Cardiac septum (tissue), 1 donor: ENCODE measurements at regions not wholly inside any gene's neighbourhood (a gene's known extent, or its start where the extent isn't known, plus 50 kb on each side); places are given as distances from the start of the nearest gene placed in this dataset.
"Not testable (repeated sequence)": the region's sequence is repeated elsewhere in the genome, so short reads cannot be mapped to it uniquely, and the experiment has no call there.

Experiments
- DNase-seq: peaks from one replicate; pipeline ENCODE4 v3.0.0-alpha.2; 2020; ENCODE audit warnings: low spot score
- intact Hi-C: fragments of 100-400 bp; cut with DNase I; formaldehyde crosslinking; loops from one replicate; pipeline ENCODE4 v1.14.0; 2022
- donor health status: DM: no; HTN: no; CAD: no.

DNA sequence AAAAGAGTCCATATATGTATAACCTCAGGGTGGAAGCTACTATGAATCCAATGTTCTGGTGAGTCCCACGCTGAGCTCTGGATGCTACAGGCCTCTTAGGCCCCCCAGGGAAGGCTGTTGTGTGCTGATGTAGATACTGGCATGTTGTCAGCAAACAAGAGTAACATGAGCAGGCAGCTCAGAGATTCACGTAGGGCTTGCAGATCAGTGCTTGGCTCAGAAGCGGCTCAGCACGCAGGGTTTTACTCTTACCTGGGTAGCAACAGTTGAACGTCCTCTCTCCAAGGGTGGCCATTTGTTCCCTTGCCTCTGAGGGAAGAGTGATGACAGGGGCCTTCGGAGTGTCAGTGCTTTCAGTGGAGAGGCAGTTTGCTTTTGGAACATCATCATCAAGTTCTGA is 93.4 kb downstream of the ZFP64 start:
- DNase-seq: no peak
- intact Hi-C loops: no loop called here

DNA sequence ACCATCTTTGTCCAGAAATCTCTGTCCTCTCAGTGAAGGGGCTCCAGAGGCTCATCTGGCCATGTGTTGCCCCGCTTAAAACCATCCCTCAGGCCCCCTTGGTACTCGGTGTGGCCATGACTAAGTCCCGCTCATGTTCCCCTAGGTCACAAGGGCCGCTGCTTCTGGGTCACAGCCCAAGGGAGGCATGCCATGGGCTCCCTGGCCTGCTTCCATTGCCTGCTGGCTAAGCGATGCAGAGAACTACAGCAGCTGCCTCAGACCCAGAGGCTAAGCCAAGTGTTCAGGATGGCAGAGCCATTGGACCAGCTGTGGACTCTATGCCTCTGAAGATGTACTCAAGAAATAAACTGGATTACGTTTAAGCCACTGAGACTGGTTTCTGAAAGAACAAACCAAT is 95.5 kb downstream of the ZFP64 start:
- intact Hi-C loops: no loop called here
- no peak for DNase-seq

DNA sequence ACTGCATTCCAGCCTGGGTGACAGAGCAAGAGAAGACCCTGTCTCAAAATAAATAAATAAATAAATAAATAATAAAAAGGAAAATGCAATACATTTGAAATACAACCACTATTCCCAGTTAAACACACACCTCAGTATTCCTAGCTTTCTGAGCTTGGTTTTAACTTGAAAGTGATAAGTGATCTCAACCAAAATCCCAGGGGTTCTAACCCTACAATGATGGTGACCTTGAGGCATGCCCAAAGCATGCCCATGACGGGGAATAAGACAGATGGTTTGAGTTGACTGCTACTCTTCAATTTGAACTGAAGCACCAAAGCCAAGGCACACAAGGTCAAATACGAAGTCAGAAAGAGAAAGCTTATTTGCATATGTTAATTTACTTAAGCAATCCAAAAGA is 96.9 kb downstream of the ZFP64 start:
- DNase-seq: no peak
- intact Hi-C loops: no loop called here

DNA sequence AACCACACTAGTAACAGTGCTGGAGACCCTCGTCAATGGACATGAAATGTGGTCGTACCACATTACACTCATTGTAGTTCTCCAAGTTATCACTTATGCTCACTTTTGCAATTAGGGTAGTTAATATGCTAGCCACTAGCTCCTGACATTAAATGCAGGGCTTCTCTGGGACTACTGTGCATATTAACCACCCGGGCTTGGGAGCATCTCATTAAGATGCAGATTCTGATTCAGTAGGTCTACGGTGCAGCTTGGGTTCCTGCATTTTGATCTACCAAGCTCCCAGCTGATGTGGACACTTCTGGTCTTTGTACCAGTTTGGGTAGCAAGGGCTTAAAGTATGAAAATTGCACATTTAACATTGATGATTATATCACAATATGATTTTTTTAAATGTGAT is 98.0 kb downstream of the ZFP64 start:
- no peak for DNase-seq
- intact Hi-C loops: no loop called here

DNA sequence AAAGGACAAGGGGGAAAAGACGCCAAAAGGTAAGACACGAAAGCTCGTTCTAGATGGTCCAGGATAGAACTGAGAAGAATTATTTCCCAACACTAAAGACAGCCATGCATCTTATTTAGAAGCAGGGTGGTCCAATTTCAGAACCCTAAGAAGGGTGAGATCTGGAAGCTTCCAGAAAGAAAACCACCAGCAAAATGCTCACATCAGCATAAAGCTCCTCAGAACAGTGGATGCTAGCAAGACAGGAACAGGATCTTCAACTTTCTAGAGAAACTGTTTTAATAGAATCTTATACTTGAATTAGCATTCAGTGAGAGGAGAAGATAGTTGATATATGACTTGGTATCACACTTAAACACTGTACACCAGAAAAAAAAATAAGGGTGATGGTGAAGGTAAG is 101.5 kb downstream of the ZFP64 start:
- intact Hi-C loops: no loop called here
- no peak for DNase-seq

DNA sequence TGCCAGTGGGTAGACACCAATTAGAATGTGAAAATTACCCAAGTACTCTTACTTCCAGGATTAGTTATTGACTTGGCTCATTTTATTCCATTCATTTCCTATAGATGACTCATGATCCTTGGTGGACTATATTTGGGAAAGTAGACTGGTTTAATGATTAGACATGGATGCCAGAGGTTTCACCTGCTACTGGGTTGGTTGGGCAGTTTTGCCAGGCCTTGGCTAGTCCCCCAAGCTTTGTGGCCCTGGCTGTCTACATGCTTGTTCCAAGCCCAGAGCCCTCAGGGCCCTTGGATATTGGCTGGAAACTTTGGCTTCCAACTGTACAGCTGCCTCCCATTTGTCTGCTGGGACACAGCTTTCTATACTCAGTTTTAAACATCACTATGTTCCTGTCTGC is 104.1 kb downstream of the ZFP64 start:
- DNase-seq: no peak
- intact Hi-C loops: no loop called here

DNA sequence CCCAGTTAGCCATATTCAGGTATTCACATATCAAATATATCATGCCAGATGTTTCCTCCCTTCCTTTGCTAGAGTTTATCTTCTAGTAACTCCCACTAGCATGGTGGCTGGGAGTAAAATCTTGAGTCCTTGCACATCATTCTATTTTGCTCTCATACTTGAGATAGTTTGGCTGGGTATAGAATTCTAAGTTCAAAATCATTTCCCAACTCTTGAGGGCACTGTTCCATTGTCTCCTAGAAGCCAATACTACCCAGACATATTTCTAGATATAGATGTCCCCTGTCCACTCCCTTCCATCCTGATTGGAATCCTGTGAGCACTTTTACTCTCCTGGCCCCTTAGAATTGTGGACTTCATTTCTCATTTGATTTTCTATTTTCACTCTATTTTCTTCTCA is 104.7 kb downstream of the ZFP64 start:
- intact Hi-C loops: no loop called here
- no peak for DNase-seq

DNA sequence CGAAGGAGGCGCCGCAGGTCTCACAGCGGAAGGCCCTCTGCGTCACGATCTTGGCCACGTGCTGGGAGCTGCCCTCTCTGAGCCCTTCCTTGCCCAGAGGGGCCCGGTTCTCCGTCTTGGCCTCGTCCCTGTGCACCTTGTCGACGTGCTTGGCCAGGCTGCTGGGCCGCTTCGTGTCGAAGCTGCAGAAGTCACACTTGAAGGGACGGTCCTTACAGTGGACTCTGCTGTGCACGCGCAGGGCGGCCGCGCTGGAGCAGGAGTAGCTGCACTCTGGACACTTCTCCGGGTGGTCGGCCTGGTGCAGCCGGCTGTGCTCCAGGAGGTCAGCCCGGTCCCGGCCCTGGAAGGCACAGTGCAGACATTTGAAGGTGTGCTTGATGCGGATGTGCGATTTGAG is 106.9 kb downstream of the ZFP64 start:
- no peak for DNase-seq
- intact Hi-C loops: loop anchor here (5.0 kb wide), 2 partner anchors 282 to 712 kb away; partner anchors contain the start of gene SALL4

DNA sequence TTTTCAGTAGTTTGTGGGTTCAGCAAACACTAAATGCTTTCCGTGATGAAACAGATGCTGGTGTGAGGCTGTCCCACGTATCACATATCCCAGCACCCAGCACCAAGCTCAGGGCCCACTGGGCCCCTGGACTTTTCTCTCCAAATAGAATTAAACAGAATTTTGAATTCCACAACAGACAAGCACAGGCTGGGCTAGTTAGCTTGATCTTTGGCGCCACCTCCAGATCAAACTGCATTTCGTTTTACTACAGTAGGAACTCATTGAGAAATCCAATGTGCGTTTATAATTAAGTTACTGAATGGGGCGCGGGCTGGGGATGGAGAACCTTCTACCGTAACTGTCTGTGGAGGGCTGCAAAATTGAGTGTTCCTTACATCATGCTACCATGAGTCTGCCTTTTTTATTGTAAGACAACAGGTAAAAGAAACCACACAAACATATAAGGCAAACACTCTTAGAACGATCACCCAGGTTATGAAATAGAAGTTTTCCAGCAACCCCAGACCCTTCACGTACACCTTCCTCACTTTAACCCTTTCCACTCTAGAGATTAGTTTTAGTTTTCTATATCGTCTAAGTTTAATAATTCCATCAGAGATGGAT is 107.8 kb downstream of the ZFP64 start:
- no peak for DNase-seq
- intact Hi-C loops: loop anchor here (2.0 to 5.0 kb wide), 3 partner anchors 281 to 711 kb away; partner anchors contain the start of gene SALL4

DNA sequence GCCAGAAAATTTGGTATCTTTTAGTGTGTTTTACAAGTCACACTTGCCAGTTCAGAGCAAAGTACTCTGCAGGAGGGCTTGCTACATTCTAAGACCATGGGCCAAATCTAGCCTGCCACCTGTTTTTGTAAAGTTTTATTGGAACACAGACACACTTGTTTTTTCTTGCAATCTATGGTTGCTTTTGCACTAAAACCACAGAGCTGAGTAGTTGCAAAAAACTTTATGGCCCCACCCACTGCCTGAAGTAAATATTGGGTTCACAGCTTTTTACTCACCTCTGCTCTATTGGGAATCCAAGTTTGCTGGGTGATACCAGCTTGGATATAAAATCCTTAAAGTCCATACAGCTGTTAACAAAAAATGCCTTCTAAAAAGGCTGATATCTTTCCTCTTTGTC is 109.0 kb downstream of the ZFP64 start:
- DNase-seq: no peak
- intact Hi-C loops: loop anchor here (2.0 to 5.0 kb wide), 3 partner anchors 280 to 710 kb away; partner anchors contain the start of gene SALL4

DNA sequence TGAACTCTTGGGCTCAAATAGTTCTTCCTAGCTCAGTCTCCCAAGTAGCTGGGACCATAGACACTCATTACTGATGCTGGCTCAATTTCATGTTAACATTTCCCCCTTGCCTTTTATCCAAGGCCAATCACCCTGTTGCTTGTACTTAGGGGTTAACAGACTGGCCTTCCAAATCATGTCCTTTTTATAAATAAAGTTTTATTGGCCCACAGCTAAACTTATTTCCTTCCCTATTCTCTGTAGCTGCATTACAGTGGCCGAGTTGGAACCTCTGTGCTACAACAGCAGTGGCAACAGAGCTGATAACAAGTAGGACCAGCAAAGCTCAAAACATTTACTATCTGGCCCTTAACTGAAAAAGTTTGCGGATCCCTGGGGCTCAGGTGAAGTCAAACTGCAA is 109.8 kb downstream of the ZFP64 start:
- DNase-seq: no peak
- intact Hi-C loops: loop anchor here (2.0 to 5.0 kb wide), 3 partner anchors 279 to 709 kb away; partner anchors contain the start of gene SALL4

DNA sequence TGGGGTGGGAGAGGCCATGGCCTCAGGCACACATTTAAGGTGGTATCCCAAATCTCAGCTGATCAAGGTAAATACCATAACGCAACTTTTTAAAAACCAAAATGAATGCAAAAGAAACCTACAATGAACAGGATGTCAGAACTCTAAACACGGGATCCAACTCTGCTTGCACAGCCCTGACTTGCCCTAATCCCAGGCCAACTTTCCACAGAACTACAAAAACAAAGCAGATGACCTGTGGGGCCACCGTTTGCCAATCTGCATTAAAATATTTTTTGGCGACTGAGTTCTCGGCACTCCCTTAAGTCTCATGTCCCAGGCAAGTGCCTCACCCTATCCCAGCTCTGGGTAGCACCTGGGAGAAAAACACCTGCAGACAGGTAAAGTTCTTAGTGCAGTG is 110.5 kb downstream of the ZFP64 start:
- DNase-seq: no peak
- intact Hi-C loops: loop anchor here (5.0 kb wide), 2 partner anchors 279 to 709 kb away; partner anchors contain the start of gene SALL4

DNA sequence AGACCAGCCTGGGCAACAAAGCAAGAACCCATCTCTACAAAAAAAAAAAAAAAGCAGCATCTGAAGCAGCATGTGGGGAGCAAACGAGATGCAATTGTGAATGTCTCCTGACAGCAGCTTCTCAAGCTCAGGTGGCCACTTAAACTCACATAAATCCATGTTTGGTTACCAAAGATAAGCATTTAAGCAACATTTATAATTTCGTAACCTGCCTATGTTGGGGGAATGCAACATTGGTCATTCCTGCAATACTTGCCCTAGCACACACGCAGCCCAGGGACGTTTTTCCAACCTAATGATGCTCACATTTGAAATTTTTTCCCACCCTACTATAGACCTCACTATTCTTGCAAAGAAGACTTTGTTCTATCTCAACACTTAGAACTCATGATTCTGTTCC is 113.3 kb downstream of the ZFP64 start:
- DNase-seq: no peak
- intact Hi-C loops: no loop called here

DNA sequence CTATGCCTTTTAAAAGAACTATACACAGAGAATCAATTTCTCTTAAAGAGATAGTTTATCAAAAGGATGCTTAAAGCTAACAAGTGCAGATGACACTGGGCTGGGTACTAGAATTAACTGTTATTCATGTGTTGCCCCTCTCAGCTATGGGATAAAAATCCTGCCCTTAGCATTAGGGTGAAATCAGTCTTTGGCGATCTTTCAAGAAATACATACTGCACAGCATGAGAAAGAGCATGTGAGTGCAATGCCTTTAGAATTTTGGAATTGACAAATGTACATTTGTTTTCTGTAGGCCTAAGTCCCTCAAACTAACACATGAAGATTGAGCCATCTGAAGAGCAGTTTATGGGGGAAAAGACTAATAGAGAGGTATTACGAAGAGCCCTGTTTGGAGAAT is 115.4 kb downstream of the ZFP64 start:
- intact Hi-C loops: no loop called here
- DNase-seq: no peak

DNA sequence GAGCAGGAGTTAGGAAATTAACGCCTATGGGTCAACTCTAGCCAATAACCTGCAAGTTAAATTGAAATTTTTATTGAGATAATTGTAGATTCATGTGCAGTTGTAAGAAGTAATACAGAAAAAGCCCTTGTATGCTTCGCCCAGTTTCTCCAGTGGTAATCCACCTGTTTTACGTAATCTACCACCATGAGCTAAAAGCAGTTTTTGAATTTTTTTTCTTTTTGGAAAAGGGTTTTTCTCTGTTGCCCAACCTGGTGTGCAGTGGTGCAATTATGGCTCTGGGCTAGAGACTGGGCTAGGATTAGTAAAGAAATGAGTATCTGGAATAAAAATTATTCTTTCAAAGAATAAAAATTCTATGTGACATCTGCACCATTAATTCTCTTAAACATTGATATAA is 116.2 kb downstream of the ZFP64 start:
- intact Hi-C loops: no loop called here
- DNase-seq: no peak

DNA sequence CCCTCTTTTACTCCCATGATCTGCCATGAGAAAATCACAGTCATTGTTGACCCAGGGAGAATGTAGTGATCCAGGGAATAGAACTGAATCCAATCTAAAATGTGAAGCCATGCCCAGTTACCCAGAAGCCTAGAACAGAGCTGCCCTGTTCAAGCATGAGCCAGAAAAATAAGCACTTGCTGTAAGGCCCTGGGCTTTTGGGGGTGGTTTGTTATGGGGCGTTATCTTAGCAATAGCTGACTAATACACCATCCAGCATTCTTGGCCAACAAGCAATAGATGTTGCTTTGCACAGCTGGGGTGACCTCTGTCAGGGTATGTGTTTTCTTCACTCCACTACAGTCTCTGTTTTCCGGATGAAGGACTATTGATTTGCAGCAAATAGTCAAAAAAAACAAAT is 120.4 kb downstream of the ZFP64 start:
- no peak for DNase-seq
- intact Hi-C loops: no loop called here

DNA sequence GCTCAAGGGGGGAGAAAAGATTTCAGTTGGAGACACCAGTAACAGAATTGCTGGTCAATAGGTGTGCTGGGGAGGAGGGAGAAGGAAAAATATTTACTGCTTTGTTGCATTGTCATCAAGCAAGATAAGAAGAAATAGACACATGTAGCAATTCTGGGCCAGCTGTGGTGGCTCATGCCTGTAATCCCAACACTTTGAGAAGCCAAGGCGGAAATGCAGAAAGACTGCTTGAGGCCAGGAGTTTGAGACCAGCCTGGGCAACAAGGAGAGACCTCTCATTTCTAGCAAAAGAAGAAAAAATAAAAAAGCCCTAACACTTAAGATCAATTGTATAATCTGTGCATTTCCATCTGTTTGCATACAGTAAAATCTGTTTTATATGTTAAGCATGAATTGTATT is 126.6 kb downstream of the ZFP64 start:
- intact Hi-C loops: no loop called here
- DNase-seq: no peak

DNA sequence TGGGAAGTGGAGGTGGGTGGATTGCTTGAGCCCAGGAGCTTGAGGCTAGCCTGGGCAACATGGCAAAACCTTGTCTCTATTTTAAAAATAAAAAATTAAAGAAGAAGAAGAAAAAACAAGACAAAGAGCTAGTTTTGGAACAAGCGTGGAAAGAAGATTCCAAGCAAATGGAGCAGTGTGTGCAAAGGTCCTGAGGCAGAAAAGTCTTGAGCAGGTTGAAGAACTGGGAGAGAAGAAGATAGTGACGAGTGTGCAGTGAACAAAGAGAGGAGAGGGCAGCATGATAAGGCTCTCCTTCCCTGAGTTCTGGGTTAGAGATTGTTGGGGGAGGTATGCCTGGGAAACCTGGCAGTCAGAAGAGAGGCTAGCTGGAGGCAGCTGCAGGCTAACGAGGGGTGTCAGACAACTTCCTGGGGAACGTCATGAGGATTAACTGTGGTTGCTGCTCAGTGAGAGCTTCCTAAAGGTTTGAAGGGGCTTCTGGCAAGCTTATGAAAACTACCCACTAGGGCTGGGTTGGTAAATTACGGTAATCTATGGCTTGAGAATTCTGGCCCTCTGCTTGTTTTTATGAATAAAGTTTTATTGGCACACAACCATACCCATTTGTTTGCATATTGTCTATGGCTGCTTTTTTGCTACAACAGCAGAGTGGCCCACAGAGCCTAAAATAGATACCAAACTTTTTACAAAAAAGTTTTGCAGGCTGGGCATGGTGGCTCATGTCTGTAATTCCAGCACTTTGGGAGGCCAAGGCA is 128.9 kb downstream of the ZFP64 start:
- intact Hi-C loops: no loop called here

DNA sequence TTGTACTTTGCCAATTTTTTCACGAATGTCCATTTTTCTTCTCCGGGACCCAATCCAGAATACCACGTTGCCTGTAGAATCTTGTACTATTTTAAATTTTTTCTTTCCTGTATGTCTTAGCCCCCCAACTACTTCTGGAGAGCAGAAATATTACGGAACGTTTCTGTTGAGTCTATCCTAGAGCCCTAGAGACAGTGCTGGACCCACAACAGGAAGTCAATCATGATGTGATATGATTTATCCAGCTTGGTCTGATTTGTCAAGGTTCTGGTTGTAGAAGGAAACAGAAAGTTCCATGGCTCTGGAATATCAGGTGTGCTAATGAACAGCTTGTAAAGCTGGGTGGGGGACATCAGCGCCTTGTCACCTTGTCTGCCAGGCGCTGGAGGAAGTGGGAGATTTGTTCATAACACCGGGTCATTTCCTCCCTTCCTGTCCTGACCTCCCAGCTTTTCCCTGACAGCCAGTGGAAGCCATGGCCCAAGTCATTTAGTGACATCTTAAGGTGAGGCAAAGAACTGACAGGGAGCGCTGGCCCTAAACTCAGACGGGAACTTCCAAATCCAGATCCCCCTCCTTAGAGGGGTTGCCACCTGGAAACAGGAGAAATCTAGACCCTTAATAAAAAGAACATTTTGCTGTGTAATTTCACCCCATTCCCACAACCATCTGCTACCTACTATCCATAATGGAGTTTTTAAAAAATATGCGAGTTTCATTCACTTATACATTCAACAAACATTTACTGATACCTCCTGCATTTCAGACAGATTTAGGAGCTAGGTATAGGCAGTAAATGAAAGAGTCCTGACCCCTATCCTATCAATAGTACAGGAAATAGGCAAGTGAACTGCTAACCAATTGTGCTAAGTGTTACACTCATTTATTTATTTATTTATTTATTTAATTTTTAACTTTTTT is 130.5 kb downstream of the ZFP64 start:
- intact Hi-C loops: no loop called here
- no peak for DNase-seq

More for the DNA sequence above, 128.9 kb downstream of the ZFP64 start:
- no peak for DNase-seq

DNA sequence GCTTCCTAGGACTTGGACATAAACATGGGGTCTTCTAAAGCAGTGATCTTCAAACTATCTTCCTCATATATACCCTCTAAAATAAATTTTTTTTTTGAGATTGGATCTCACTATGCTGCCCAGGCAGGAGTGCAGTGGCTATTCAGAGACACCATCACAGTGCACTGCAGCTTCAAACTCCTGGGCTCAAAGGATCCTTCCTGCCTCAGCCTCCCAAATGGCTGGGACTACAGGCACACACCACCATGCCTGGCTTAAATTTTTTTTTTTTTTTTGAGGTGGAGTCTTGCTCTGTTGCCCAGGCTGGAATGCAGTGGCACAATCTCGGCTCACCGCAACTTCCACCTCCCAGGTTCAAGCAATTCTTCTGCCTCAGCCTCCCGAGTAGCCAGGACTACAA is 134.4 kb downstream of the ZFP64 start:
- DNase-seq, intact Hi-C loops: not testable (repeated sequence)
